ENCODE measurements at regions not wholly inside any gene's neighbourhood (a gene's known extent, or its start where the extent isn't known, plus 50 kb on each side); places are given as distances from the start of the nearest gene placed in this dataset.

GRCh38 chr4:26113339-26113940 is 199.4 kb downstream of the SMIM20 start:
- Histone ChIP-seq H4K5ac (ENCODE audit: low read length) (no peak overlapping the region), H2BK15ac (replicated peaks; ENCODE audit: low read depth) (no peak overlapping the region), H4K8ac (ENCODE audit: low read depth, low read length) (no peak overlapping the region), H2BK120ac (ENCODE audit: low read depth, low read length) (no peak overlapping the region), H3K9ac (ENCODE audit: low read length) (no peak overlapping the region), H3K4ac (ENCODE audit: low read depth, low read length) (no peak overlapping the region), H3K23ac (ENCODE audit: low read length) (no peak overlapping the region), H3K79me1 (ENCODE audit: low read length) (no peaks in the 10 kb centered on the region), H2BK5ac (ENCODE audit: low read length) (no peak overlapping the region), H3K36me3 (ENCODE audit: control insufficient read depth, insufficient read depth, low read length) (no peaks in the 10 kb centered on the region), H3K4me3 (ENCODE audit: low read length) (no peak overlapping the region), H3K79me2 (ENCODE audit: control insufficient read depth, insufficient read depth, low read length) (no peaks in the 10 kb centered on the region), H2AK5ac (ENCODE audit: low read length) (no peak overlapping the region), H3K18ac (ENCODE audit: low read length) (no peak overlapping the region), H3K4me2 (ENCODE audit: low read length) (no peak overlapping the region), H3K27ac (ENCODE audit: low read depth, low read length) (no peak overlapping the region), H3K56ac (ENCODE audit: low read length) (no peak overlapping the region), H3K27me3 (ENCODE audit: insufficient read depth, low read length, poor library complexity) (no peaks in the 10 kb centered on the region), H3K4me1 (ENCODE audit: control insufficient read depth, low read depth, low read length) (no peaks in the 10 kb centered on the region)
- no CpG with 5 or more reads among the region's 4 CpGs for WGBS (ENCODE audit: extremely low coverage, insufficient coverage, low lambda C conversion rate)
- no peak for DNase-seq

GRCh38 chr4:26116057-26116456 is 202.0 kb downstream of the SMIM20 start:
- no peak overlapping the region for H2BK5ac ChIP-seq (ENCODE audit: low read length)
- no peak overlapping the region for H3K27ac ChIP-seq (ENCODE audit: low read depth, low read length)
- no peak overlapping the region for H2BK120ac ChIP-seq (ENCODE audit: low read depth, low read length)
- no peak for DNase-seq
- H3K4me3 ChIP-seq (ENCODE audit: low read length) = no peak overlapping the region
- no peak overlapping the region for H2BK15ac ChIP-seq (replicated peaks; ENCODE audit: low read depth)
- no peaks in the 10 kb centered on the region for H3K27me3 ChIP-seq (ENCODE audit: insufficient read depth, low read length, poor library complexity)
- no peaks in the 10 kb centered on the region for H3K79me1 ChIP-seq (ENCODE audit: low read length)
- no peaks in the 10 kb centered on the region for H3K36me3 ChIP-seq (ENCODE audit: control insufficient read depth, insufficient read depth, low read length)
- no peaks in the 10 kb centered on the region for H3K4me1 ChIP-seq (ENCODE audit: control insufficient read depth, low read depth, low read length)
- H3K79me2 ChIP-seq (ENCODE audit: control insufficient read depth, insufficient read depth, low read length) = no peaks in the 10 kb centered on the region
- WGBS (ENCODE audit: extremely low coverage, insufficient coverage, low lambda C conversion rate) = no CpG with 5 or more reads among the region's 4 CpGs
- no peak overlapping the region for H4K5ac ChIP-seq (ENCODE audit: low read length)
- H4K8ac ChIP-seq (ENCODE audit: low read depth, low read length) = no peak overlapping the region
- no peak overlapping the region for H3K23ac ChIP-seq (ENCODE audit: low read length)
- no peak overlapping the region for H3K18ac ChIP-seq (ENCODE audit: low read length)
- H3K9ac ChIP-seq (ENCODE audit: low read length) = no peak overlapping the region
- H2AK5ac ChIP-seq (ENCODE audit: low read length) = no peak overlapping the region
- no peak overlapping the region for H3K4me2 ChIP-seq (ENCODE audit: low read length)
- H3K4ac ChIP-seq (ENCODE audit: low read depth, low read length) = no peak overlapping the region
- no peak overlapping the region for H3K56ac ChIP-seq (ENCODE audit: low read length)

GRCh38 chr4:26120098-26120825 is 200.6 kb upstream of the RBPJ start:
- no peaks in the 10 kb centered on the region for H3K36me3 ChIP-seq (ENCODE audit: control insufficient read depth, insufficient read depth, low read length)
- no peak overlapping the region for H4K8ac ChIP-seq (ENCODE audit: low read depth, low read length)
- H3K79me2 ChIP-seq (ENCODE audit: control insufficient read depth, insufficient read depth, low read length) = no peaks in the 10 kb centered on the region
- no peak for DNase-seq
- H2AK5ac ChIP-seq (ENCODE audit: low read length) = no peak overlapping the region
- H3K4me1 ChIP-seq (ENCODE audit: control insufficient read depth, low read depth, low read length) = no peaks in the 10 kb centered on the region
- H3K56ac ChIP-seq (ENCODE audit: low read length) = no peak overlapping the region
- H4K5ac ChIP-seq (ENCODE audit: low read length) = no peak overlapping the region
- no peaks in the 10 kb centered on the region for H3K27me3 ChIP-seq (ENCODE audit: insufficient read depth, low read length, poor library complexity)
- H3K4me2 ChIP-seq (ENCODE audit: low read length) = no peak overlapping the region
- H2BK120ac ChIP-seq (ENCODE audit: low read depth, low read length) = no peak overlapping the region
- no peak overlapping the region for H3K27ac ChIP-seq (ENCODE audit: low read depth, low read length)
- no peaks in the 10 kb centered on the region for H3K79me1 ChIP-seq (ENCODE audit: low read length)
- no peak overlapping the region for H3K4me3 ChIP-seq (ENCODE audit: low read length)
- H2BK5ac ChIP-seq (ENCODE audit: low read length) = no peak overlapping the region
- no peak overlapping the region for H3K4ac ChIP-seq (ENCODE audit: low read depth, low read length)
- no peak overlapping the region for H3K9ac ChIP-seq (ENCODE audit: low read length)
- no peak overlapping the region for H3K23ac ChIP-seq (ENCODE audit: low read length)
- no CpG with 5 or more reads among the region's 6 CpGs for WGBS (ENCODE audit: extremely low coverage, insufficient coverage, low lambda C conversion rate)
- no peak overlapping the region for H3K18ac ChIP-seq (ENCODE audit: low read length)
- H2BK15ac ChIP-seq (replicated peaks; ENCODE audit: low read depth) = no peak overlapping the region

- Histone ChIP-seq H3K4ac (ENCODE audit: low read depth, low read length) (no peak overlapping the region), H3K18ac (ENCODE audit: low read length) (no peak overlapping the region), H3K27me3 (ENCODE audit: insufficient read depth, low read length, poor library complexity) (no peaks in the 10 kb centered on the region), H3K27ac (ENCODE audit: low read depth, low read length) (no peak overlapping the region), H4K8ac (ENCODE audit: low read depth, low read length) (no peak overlapping the region), H3K36me3 (ENCODE audit: control insufficient read depth, insufficient read depth, low read length) (no peaks in the 10 kb centered on the region), H3K4me1 (ENCODE audit: control insufficient read depth, low read depth, low read length) (no peaks in the 10 kb centered on the region), H2BK120ac (ENCODE audit: low read depth, low read length) (no peak overlapping the region), H3K79me1 (ENCODE audit: low read length) (no peaks in the 10 kb centered on the region), H4K5ac (ENCODE audit: low read length) (no peak overlapping the region), H3K56ac (ENCODE audit: low read length) (no peak overlapping the region), H2BK15ac (replicated peaks; ENCODE audit: low read depth) (no peak overlapping the region), H3K4me2 (ENCODE audit: low read length) (no peak overlapping the region), H3K79me2 (ENCODE audit: control insufficient read depth, insufficient read depth, low read length) (no peaks in the 10 kb centered on the region), H3K9ac (ENCODE audit: low read length) (no peak overlapping the region), H3K4me3 (ENCODE audit: low read length) (no peak overlapping the region), H3K23ac (ENCODE audit: low read length) (no peak overlapping the region), H2BK5ac (ENCODE audit: low read length) (no peak overlapping the region), H2AK5ac (ENCODE audit: low read length) (no peak overlapping the region)
- DNase-seq = no peak
- no CpG with 5 or more reads among the region's 3 CpGs for WGBS (ENCODE audit: extremely low coverage, insufficient coverage, low lambda C conversion rate)
Measured at GRCh38 chr4:26122690-26123089, 198.1 kb upstream of the RBPJ start.

GRCh38 chr4:26124753-26125321 is 196.0 kb upstream of the RBPJ start:
- H3K4ac ChIP-seq (ENCODE audit: low read depth, low read length) = no peak overlapping the region
- H3K9ac ChIP-seq (ENCODE audit: low read length) = no peak overlapping the region
- no peak overlapping the region for H2AK5ac ChIP-seq (ENCODE audit: low read length)
- no peaks in the 10 kb centered on the region for H3K79me2 ChIP-seq (ENCODE audit: control insufficient read depth, insufficient read depth, low read length)
- no peaks in the 10 kb centered on the region for H3K36me3 ChIP-seq (ENCODE audit: control insufficient read depth, insufficient read depth, low read length)
- no peak overlapping the region for H3K4me2 ChIP-seq (ENCODE audit: low read length)
- H3K27ac ChIP-seq (ENCODE audit: low read depth, low read length) = no peak overlapping the region
- no peaks in the 10 kb centered on the region for H3K79me1 ChIP-seq (ENCODE audit: low read length)
- no peak overlapping the region for H3K4me3 ChIP-seq (ENCODE audit: low read length)
- no peaks in the 10 kb centered on the region for H3K4me1 ChIP-seq (ENCODE audit: control insufficient read depth, low read depth, low read length)
- no peak overlapping the region for H3K56ac ChIP-seq (ENCODE audit: low read length)
- no peak overlapping the region for H3K18ac ChIP-seq (ENCODE audit: low read length)
- H4K8ac ChIP-seq (ENCODE audit: low read depth, low read length) = no peak overlapping the region
- H3K27me3 ChIP-seq (ENCODE audit: insufficient read depth, low read length, poor library complexity) = no peaks in the 10 kb centered on the region
- H2BK15ac ChIP-seq (replicated peaks; ENCODE audit: low read depth) = no peak overlapping the region
- WGBS (ENCODE audit: extremely low coverage, insufficient coverage, low lambda C conversion rate) = no CpG with 5 or more reads among the region's 7 CpGs
- no peak overlapping the region for H3K23ac ChIP-seq (ENCODE audit: low read length)
- H2BK5ac ChIP-seq (ENCODE audit: low read length) = no peak overlapping the region
- H4K5ac ChIP-seq (ENCODE audit: low read length) = no peak overlapping the region
- peak; percentile 30 for DNase-seq
- no peak overlapping the region for H2BK120ac ChIP-seq (ENCODE audit: low read depth, low read length)

All from mesendoderm (in vitro differentiated cells).